GM10248 (cell line): ENCODE measurements at regions not wholly inside any gene's neighbourhood (a gene's known extent, or its start where the extent isn't known, plus 50 kb on each side); places are given as distances from the start of the nearest gene placed in this dataset.

Experiments used
- CTCF ChIA-PET: fragments of 300-600 bp; sonication (Branson Sonifier 250); formaldehyde crosslinking; extraction: SDS; loops from one replicate; lab custom pipeline; 2021; ENCODE audit warnings: antibody characterized with exemption; lab: Yijun Ruan, JAX
- POLR2A ChIA-PET: fragments of 350-650 bp; sonication (Branson Sonifier 250); formaldehyde crosslinking; extraction: SDS; loops from one replicate; lab custom pipeline; 2020; ENCODE audit warnings: antibody characterized with exemption; lab: Yijun Ruan, JAX
- DNase-seq: peaks from one replicate; pipeline ENCODE4 v3.0.0; 2012; ENCODE audit errors: extremely low spot score
- CTCF ChIP-seq: IDR thresholded peaks from 2 replicates; pipeline ENCODE4 v1.5.1; 2012; ENCODE audit warnings: mild to moderate bottlenecking, low read depth; ENCODE audit errors: extremely low read depth, missing control alignments, control extremely low read depth

GRCh38 chr14:61176686-61177085 is 104.5 kb downstream of the TMEM30B start:
- no peak for TF ChIP-seq CTCF
- CTCF ChIA-PET: interaction anchor here (1.3 kb wide), 1 partner anchor 9 kb away, joined by 4 read pairs; no protein-coding TSS in a partner anchor
- DNase-seq: no peak
- POLR2A ChIA-PET: no interaction called here

GRCh38 chr14:61174987-61175386 is 106.2 kb downstream of the TMEM30B start:
- CTCF ChIA-PET: interaction anchor here (1.0 to 1.6 kb wide), 3 partner anchors 10 to 32 kb away, joined by 3 read pairs; no protein-coding TSS in a partner anchor
- TF ChIP-seq CTCF: no peak

GRCh38 chr14:61174441-61174891 is 106.7 kb downstream of the TMEM30B start:
- ChIA-PET CTCF (interaction anchor here (0.9 to 1.7 kb wide), 5 partner anchors 10 to 33 kb away, joined by 3 read pairs; no protein-coding TSS in a partner anchor), POLR2A (no interaction called here)
- no peak for DNase-seq
- no peak for TF ChIP-seq CTCF

More at GRCh38 chr14:61174987-61175386, 106.2 kb downstream of the TMEM30B start:
- POLR2A ChIA-PET: no interaction called here
- no peak for DNase-seq

GRCh38 chr14:61171727-61172126 is 109.4 kb downstream of the TMEM30B start:
- TF ChIP-seq CTCF: no peak
- ChIA-PET CTCF (interaction anchor here (1.3 kb wide), 1 partner anchor 10 kb away, joined by 4 read pairs; no protein-coding TSS in a partner anchor), POLR2A (no interaction called here)
- no peak for DNase-seq

- POLR2A ChIA-PET: no interaction called here
- CTCF ChIA-PET: no interaction called here
- TF ChIP-seq CTCF: no peak
- no peak for DNase-seq
Observed at GRCh38 chr14:61168141-61168540, 113.0 kb downstream of the TMEM30B start.

GRCh38 chr14:61167642-61168041 is 113.5 kb downstream of the TMEM30B start:
- no peak for TF ChIP-seq CTCF
- POLR2A ChIA-PET: no interaction called here
- CTCF ChIA-PET: no interaction called here
- no peak for DNase-seq
